HG03378 (cell line): ENCODE measurements at regions not wholly inside any gene's neighbourhood (a gene's known extent, or its start where the extent isn't known, plus 50 kb on each side); places are given as distances from the start of the nearest gene placed in this dataset.

Experiments
- ATAC-seq: cut with Tn5 transposase; IDR thresholded peaks from one replicate; pipeline ENCODE4 v1.9.1; 2021; ENCODE audit warnings: mild to moderate bottlenecking, moderate library complexity; ENCODE audit not compliant: unreplicated experiment

DNA sequence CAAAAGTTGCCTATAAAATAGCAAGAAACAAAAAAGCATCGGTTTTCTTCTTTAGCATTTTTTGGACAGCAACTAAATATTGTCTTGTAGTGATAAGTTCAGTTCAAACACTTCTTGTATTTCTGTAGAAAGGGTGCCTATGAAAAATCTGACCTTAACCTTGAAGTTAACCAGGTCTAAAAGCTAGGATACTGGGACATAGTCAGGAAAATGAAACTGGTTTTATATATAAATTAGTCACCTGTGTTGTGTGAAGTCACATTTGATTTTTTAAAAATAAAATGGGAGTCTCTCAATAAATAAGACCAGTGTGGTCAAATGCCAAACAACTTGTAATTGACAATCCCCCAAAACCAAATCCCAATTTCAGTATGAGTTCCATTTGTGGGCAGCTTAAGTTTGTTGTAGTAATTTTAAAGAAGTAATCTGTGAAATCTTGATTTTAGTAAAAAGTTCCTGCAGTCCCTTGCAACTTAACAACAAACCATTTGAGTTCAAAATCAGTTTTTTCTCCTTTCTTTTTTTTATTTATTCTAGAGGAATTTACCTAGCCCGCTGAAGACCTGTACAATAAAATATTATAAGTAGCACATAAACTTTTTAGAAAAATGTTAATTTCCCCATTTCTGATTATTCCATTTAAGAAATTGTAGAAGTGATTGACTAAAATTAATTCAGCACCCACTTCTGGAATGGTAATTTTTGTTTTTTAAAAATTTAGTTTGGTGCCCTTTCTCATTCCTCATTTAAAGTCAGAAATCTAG lies 84.5 kb upstream of the PPARA start:
- ATAC-seq: no peak

DNA sequence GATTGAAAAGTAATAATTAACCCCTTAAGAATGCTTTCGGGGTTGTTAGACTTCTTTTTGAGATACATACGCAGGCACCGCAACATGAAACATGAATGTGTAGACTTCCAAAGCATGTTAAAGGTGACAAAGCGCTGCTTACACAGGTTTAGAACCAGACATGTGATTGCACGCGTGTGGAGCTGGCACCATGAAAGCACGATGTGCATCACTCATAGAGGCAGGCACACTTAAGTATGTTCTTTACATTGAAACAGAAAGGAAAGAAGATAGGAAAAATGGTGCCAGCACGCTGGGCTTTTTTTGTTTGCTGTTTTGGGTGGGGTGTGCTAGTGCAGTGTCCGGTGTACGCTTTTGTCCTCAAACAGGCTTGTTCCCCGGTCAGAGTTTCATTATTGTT lies 83.6 kb upstream of the PPARA start:
- no peak for ATAC-seq

DNA sequence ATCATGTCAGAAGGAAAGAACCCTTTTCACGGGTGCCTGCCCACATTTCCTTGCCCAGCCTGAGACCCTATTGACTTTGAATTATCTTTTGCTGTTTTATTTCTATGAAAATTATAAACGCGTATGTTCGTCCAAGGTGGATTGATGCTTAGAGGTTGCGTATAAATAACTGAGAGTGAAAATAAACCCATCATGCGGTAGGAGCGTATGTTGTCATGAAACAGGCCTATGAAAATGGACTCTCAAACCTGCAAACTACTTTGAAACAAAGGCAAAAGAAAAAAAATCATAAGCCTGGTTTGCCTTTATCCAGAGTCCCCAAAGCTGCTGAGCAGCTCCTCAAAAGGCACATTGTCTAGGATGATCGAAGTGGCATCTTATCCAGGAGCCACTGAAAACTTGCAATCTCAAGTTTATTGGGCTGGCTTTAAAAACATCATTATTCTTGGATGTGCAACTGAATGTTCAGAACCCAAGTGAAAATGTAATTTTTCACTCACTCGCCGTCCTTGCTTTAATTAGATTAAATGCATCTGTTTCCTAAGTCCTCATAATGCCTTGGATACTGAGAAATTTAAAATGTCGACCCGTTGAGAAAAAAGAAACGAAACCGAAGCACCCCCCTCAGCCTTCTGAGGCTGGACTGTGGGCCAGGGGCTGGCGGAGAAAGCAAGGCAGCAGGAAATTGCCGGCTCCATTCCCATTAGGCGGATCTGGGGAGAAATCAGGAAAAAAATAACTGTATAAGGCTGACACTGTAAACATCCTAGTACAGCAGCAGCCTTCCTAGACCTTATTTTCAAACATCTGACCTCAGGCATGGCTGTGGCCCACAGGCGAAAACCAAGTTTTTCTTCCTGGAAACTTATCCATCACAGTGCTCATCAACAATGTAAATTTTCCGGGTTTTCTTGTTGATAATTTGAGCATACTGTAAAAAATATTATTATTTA lies 82.9 kb upstream of the PPARA start:
- ATAC-seq: no peak

GRCh38 chr22:46068181-46068592 lies 82.1 kb upstream of the PPARA start:
- ATAC-seq: no peak

DNA sequence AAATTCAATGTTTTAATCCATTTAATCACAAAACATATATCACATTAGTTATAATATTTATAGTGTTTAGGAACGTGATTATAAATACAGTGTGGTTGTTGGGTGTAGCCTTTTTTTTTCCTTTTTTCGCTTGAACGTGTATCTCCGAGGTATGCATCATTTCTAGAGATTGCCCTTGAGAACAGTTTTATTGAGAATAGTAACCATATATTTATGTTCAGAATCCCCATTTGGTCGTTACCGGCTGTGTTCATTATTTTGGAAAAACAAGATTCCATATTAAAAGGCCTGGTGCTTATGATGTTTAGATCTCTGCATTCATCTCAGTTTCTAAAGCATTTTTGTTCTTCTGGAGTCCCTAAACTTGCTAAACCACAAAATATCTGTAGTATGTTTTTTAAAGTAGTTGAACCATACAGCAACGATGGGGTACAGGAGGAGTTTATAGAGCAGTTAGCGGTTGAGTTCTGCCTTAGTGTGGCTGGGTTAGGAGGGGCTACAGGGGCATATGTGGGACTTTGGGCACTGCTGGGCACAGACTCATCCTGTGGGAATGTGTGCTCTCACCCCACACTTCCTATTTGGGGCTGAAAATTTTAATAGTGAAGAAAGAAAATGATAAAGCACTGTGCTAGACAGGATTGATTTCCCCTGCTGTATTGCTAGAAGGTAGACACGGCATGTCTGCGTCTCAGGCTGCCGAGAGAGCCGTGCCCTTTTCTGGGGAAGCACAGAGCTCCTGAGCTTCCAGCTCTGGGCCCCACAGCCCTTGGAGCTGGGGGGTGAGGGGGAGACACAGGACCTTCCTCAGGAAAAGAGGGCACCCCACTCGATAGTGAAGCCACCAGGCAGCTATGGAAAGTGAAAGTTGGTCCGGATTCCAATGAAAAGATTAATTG lies 81.5 kb upstream of the PPARA start:
- no peak for ATAC-seq

- no peak for ATAC-seq
These were observed 80.7 kb upstream of the PPARA start for GRCh38 chr22:46069521-46070214.

DNA sequence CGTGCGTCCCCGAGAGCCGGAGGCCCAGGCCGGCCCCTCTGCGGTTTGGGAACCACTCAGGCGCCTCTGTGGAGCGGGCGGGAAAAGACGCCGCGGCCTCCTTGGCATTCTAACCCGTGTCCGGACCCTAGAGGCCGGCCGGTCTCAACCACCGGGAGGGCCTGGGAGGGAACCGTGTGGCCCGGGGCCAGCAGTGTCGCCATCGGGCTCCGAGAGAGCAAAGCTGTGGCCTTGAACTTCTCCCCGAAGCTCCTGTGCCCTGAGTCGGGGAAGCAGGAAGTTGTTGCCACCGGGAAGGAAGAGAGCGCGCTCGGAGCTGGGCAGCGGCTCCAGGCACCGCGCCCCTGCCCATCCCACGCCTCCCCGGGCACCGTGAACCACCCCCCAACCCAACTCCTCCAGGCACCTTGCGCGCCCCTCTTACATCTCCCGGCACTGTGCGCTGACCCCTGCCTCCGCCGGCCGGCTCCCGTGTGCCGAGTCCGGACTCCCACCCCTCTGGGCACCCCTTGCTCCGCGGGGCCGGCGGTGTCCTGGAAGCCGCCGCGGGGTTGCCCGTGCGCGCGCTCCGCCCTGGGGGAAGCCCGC lies 80.0 kb upstream of the PPARA start:
- ATAC-seq: no peak

DNA sequence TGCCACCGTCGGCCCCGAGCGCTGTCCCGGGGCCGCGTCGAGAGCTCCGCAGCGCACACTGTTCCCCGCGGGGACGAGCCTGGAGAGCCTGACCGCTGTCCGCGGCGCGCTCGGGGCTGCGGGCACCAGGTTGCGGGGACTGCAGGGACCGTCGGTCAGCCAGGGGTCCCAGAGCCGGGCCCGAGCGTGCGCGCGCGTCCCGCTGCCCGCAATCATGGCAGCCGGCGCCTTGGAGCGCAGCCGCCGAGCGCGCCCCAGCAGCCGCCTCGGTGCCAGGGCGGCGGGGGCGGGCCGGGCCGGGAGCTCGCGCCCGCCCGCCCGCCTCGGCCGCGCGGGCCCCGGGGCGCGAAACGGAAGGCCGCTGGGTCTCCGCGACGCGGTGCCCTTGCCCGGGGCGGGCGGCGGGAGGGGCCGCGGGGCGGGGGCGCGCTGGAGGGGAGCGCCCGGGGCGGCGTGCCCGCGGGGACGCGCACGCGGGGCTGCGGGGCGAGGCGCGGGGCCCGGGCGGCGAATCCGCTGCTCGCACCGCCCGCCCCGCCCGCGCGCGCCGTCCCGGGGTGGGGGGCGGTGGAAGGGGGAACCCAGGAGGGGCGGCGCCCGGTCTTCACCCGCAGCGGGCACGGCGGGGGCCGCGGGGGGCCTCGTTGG lies 79.4 kb upstream of the PPARA start:
- ATAC-seq: no peak

GRCh38 chr22:46071451-46072109 lies 78.7 kb upstream of the PPARA start:
- no peak for ATAC-seq

- ATAC-seq: no peak
These were observed 78.0 kb upstream of the PPARA start for GRCh38 chr22:46072110-46072881.

GRCh38 chr22:46072981-46073682 lies 77.2 kb upstream of the PPARA start:
- no peak for ATAC-seq

DNA sequence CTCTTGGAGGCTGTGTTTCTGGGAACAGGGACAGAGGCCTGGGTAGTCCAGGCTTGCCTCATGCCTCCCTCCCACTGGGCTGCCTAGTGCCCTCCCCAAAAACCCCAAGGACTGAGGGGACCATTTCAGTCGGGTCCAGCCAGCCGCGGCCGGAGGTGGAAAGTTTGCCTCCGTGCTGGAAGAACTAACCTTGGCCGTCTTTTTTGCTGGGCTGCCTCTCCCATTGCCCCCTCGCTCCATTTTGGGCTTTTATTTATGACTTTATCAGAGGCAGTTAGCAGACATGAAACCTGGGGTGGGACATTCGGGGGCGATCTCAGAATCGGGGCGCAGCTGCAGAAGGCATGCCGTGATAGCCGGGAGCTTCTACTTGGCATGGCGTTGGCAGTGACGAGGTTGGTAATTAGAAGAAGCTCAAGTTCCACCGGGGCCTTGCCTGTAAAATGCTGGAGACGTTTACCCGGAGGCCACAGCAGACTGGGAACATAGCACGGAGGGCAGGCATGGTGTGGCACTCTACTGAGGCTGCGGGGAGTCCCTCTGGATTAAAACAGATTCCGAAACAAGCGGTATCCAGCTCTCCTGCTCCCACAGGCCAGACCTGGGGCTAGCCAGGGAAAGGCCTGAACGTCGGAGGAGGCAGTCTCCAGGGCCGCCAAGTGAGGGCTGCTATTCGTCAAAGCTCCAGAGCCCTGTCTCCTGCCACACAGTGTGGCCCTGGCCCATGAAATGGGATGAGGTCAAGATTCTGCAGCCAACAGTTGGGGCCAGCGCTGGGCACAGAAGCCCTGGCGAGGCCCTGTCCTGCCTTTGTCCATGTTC lies 76.4 kb upstream of the PPARA start:
- no peak for ATAC-seq

DNA sequence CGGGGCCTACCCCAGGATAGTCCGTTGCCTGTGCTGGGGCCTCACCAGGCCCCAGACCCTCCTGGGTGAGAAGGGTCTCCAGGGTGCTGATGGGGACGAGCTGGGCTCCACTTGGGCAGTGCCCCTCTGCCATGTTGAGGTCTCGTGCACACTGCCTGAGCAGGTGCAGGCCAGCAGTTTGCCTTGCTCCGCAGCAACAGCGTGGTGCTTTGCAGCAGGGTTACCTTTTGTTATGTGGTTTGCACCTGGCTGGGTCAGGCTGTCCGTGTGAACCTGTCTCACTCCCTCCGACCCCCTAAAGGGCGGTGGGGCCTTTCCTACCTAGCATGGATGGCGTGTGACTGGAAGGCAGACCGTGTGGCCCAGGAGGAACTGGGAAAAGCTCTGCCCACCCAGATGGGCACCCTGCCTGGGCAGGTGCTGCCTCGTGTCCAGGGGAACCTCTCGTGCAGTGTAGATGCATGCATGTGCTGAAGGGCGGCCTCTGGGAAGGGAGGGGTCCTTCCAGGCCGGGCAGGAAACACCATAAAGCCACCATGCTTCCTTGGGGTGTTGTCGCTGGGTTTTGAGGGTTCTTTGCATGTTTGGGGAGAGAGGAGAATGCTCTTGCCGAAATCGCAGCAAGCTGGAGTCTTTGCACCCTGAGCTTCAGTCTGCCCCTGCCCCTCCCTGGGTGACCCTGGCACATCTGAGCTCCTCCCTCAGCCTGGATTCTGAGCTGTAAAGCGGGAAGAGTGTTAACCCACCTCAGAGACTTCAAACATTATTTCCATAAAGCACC lies 75.4 kb upstream of the PPARA start:
- ATAC-seq: no peak

DNA sequence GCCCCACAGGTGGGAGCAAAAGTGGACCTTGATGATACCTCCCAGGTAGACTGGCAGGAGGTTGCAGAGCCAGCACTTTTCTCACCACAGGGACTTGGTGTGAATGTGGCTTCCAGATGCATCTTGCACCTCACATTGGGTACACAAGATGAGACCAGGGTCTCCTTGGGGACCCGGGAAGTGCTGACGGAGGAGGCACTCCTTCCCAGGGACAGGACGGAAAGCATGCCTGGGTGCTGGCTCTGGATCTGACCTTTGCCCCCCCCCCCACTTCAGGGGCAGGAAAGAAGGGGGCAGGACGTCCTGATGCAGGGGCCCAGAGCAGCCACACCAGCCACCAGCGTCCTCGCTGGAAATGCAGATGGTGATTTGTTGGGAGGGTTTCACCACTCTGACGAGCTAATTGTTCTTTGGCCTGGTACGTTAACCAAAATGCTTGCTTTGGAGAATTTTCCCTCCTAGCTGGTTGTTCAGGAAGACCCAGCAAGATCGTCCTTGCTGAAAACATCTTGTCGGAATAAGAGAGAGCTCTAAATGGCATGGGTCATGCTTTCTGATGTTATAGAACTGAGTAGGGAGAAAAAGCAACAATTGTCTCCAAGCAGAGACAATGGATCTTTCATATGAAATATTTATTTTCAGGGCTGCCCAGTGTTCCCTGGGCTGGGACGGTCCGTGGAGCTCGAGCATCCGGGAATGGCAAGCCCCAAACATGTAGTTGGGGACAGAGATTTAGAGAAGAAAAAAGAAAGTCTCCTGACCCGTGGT lies 74.4 kb upstream of the PPARA start:
- ATAC-seq: no peak

DNA sequence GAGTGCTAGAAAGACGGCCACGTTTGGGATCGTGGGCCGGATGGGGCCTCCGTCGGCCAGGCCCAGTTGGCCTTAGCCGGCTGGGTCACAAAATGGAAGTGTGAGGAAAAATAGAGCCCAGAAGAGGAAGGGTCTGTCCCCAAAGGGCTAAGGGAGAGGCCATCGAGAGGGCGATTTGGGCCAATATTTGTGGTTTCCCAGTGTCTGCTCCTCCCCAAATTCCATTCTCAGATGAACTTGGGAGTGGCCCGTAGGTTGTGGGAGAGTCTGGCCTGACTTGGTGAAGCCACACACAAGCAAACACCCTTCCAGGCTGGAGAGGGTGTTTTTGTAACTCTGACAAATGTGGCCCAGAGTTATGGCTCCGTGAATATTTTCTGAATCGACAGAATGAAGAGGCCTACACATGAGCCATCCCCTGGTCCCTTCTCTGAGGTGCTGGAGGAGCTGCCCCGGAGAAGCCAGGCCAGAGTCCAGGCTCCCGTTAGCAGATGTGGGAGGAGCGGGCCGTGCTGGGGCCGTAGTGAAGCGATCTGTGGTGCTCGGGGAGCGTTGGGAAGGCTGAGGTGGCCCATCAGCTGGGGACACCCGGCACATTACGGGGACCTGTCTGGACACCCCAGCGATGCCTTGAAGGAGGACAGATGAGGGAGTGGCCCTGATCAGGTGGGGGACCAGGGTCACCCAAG lies 73.5 kb upstream of the PPARA start:
- ATAC-seq: no peak
